Mesenchymal stem cell (in vitro differentiated cells and primary cell): ENCODE measurements at regions not wholly inside any gene's neighbourhood (a gene's known extent, or its start where the extent isn't known, plus 50 kb on each side); places are given as distances from the start of the nearest gene placed in this dataset.

ENCODE experiments used
- DNase-seq: peaks from one replicate; pipeline ENCODE4 v3.0.0-alpha.2; 2013
- H2AFZ ChIP-seq: one replicate; pipeline ENCODE4 v1.6.1; 2013; ENCODE audit warnings: low read depth, mild to moderate bottlenecking, control low read depth, inconsistent platforms, low read length, moderate library complexity
- H2AK5ac ChIP-seq: 2 replicates; pipeline ENCODE4 v1.6.1; 2013; ENCODE audit warnings: low read length, moderate library complexity, mild to moderate bottlenecking, inconsistent platforms; ENCODE audit not compliant: severe bottlenecking
- H2BK120ac ChIP-seq: one replicate; pipeline ENCODE4 v1.6.1; 2013; ENCODE audit warnings: low read depth, mild to moderate bottlenecking, inconsistent platforms, low read length, moderate library complexity
- H2BK12ac ChIP-seq, 2 experiments: one replicate each; pipeline ENCODE4 v1.6.1; 2013; ENCODE audit warnings: inconsistent platforms in 2 of 2, low read length in 2 of 2, mild to moderate bottlenecking in 2 of 2, moderate library complexity in 2 of 2, control low read depth in 1 of 2
- H2BK15ac ChIP-seq: one replicate; pipeline ENCODE4 v1.6.1; 2013; ENCODE audit warnings: mild to moderate bottlenecking, low read depth, inconsistent platforms; ENCODE audit not compliant: poor library complexity, severe bottlenecking
- H2BK5ac ChIP-seq: 2 replicates; pipeline ENCODE4 v1.6.1; 2013; ENCODE audit warnings: low read depth, mild to moderate bottlenecking, low read length, control low read depth, inconsistent platforms; ENCODE audit not compliant: poor library complexity, severe bottlenecking
- H3K14ac ChIP-seq, 2 experiments: one replicate each; pipeline ENCODE4 v1.6.1; 2013; ENCODE audit warnings: inconsistent platforms in 2 of 2, low read length in 2 of 2, control low read depth in 1 of 2, mild to moderate bottlenecking in 1 of 2, moderate library complexity in 1 of 2
- H3K18ac ChIP-seq, 2 experiments: one replicate each; pipeline ENCODE4 v1.6.1; 2013; ENCODE audit warnings: inconsistent platforms in 2 of 2, low read length in 2 of 2, control low read depth in 1 of 2, low read depth in 1 of 2, mild to moderate bottlenecking in 1 of 2
- H3K23ac ChIP-seq, 2 experiments: one replicate each; pipeline ENCODE4 v1.6.1; 2013; ENCODE audit warnings: inconsistent platforms in 2 of 2, low read length in 2 of 2, mild to moderate bottlenecking in 2 of 2, moderate library complexity in 2 of 2, control low read depth in 1 of 2
- H3K27ac ChIP-seq: 2 replicates; pipeline ENCODE4 v1.5.1; 2013; ENCODE audit warnings: mild to moderate bottlenecking, moderate library complexity, low read length, control low read depth, inconsistent platforms; ENCODE audit not compliant: poor library complexity, severe bottlenecking
- H3K27me3 ChIP-seq, 2 experiments: 2 replicates each; pipeline versions ENCODE4 v1.6.1 to v1.7.0; 2013; ENCODE audit warnings: low read length in 2 of 2, mild to moderate bottlenecking in 2 of 2, moderate library complexity in 2 of 2, control low read depth in 1 of 2, inconsistent platforms in 1 of 2; ENCODE audit not compliant: control insufficient read depth in 1 of 2, insufficient read depth in 1 of 2
- H3K36me3 ChIP-seq, 2 experiments: 2 replicates each; pipeline versions ENCODE4 v1.6.1 to v1.7.0; 2013; ENCODE audit warnings: low read length in 2 of 2, control low read depth in 1 of 2, inconsistent platforms in 1 of 2, low read depth in 1 of 2, mild to moderate bottlenecking in 1 of 2; ENCODE audit not compliant: insufficient read depth in 2 of 2, control insufficient read depth in 1 of 2
- H3K4ac ChIP-seq, 2 experiments: one replicate each; pipeline ENCODE4 v1.6.1; 2013; ENCODE audit warnings: inconsistent platforms in 2 of 2, low read length in 2 of 2, mild to moderate bottlenecking in 2 of 2, moderate library complexity in 2 of 2, control low read depth in 1 of 2, low read depth in 1 of 2
- H3K4me1 ChIP-seq: 2 replicates; pipeline ENCODE4 v1.6.1; 2013; ENCODE audit warnings: low read depth, low read length, control low read depth; ENCODE audit not compliant: control insufficient read depth, insufficient read depth
- H3K4me2 ChIP-seq: 2 replicates; pipeline ENCODE4 v1.6.1; 2013; ENCODE audit warnings: low read length, mild to moderate bottlenecking, inconsistent platforms; ENCODE audit not compliant: poor library complexity, severe bottlenecking
- H3K4me3 ChIP-seq, 2 experiments: 2 replicates each; pipeline versions ENCODE4 v1.5.1 to v1.7.0; 2013; ENCODE audit warnings: low read length in 2 of 2, mild to moderate bottlenecking in 2 of 2, control low read depth in 1 of 2, low read depth in 1 of 2; ENCODE audit not compliant: insufficient read depth in 1 of 2
- H3K79me1 ChIP-seq: replicated peaks from 2 replicates; pipeline ENCODE4 v1.6.1; 2013; ENCODE audit warnings: mild to moderate bottlenecking, control low read depth, low read length, inconsistent platforms; ENCODE audit not compliant: poor library complexity, severe bottlenecking
- H3K9ac ChIP-seq: 2 replicates; pipeline ENCODE4 v1.7.0; 2013; ENCODE audit warnings: mild to moderate bottlenecking, low read length, moderate library complexity
- H3K9me3 ChIP-seq: 2 replicates; pipeline ENCODE4 v1.7.0; 2013; ENCODE audit warnings: mild to moderate bottlenecking, low read length; ENCODE audit not compliant: control insufficient read depth
- H4K8ac ChIP-seq: one replicate; pipeline ENCODE4 v1.6.1; 2013; ENCODE audit warnings: inconsistent platforms, mild to moderate bottlenecking, low read length, moderate library complexity
- H4K91ac ChIP-seq: one replicate; pipeline ENCODE4 v1.6.1; 2013; ENCODE audit warnings: mild to moderate bottlenecking, low read length, inconsistent platforms
- WGBS: methylation state at CpG from one replicate; pipeline ENCODE4 v1.1.7; 2013; ENCODE audit warnings: mixed read lengths; 5-methylcytosine and 5-hydroxymethylcytosine counted together

- no peak overlapping the region for H3K4me2 ChIP-seq
- WGBS = 61% methylated on average over 2 of the region's 2 CpGs
- H2AK5ac ChIP-seq = no peak overlapping the region
- H2BK15ac ChIP-seq = no peak overlapping the region
- H3K4me1 ChIP-seq = no peaks in the 10 kb centered on the region
- no peak overlapping the region for H3K18ac ChIP-seq
- no peak overlapping the region for H4K91ac ChIP-seq
- no peak overlapping the region for H3K9ac ChIP-seq
- H2BK5ac ChIP-seq = no peak overlapping the region
- no peak overlapping the region for H3K4me3 ChIP-seq
- no peak overlapping the region for H2BK120ac ChIP-seq
- no peak overlapping the region for H4K8ac ChIP-seq
- no peaks in the 10 kb centered on the region for H3K9me3 ChIP-seq
- H3K27me3 ChIP-seq = peaks cover 0 to 17% of the 10 kb centered on the region in 2 experiments
- DNase-seq = no peak
- no peaks in the 10 kb centered on the region for H3K79me1 ChIP-seq
- no peaks in the 10 kb centered on the region for H3K36me3 ChIP-seq
- H3K23ac ChIP-seq = no peak overlapping the region
- no peak overlapping the region for H3K14ac ChIP-seq
- H2BK12ac ChIP-seq = no peak overlapping the region
- H2AFZ ChIP-seq = no peak overlapping the region
- H3K27ac ChIP-seq = no peak overlapping the region
- H3K4ac ChIP-seq = no peak overlapping the region
These were observed 74.6 kb upstream of the ADPGK start for GRCh38 chr15:72858205-72858604.

GRCh38 chr15:72857331-72858063, 73.9 kb upstream of the ADPGK start:
- Histone ChIP-seq H2AK5ac (no peak overlapping the region), H3K4me2 (no peak overlapping the region), H2BK15ac (no peak overlapping the region), H2BK12ac (no peak overlapping the region), H3K18ac (no peak overlapping the region), H3K9ac (no peak overlapping the region), H3K9me3 (no peaks in the 10 kb centered on the region), H3K4me1 (no peaks in the 10 kb centered on the region), H2AFZ (no peak overlapping the region), H3K4me3 (no peak overlapping the region), H3K4ac (no peak overlapping the region), H3K79me1 (no peaks in the 10 kb centered on the region), H4K8ac (no peak overlapping the region), H2BK5ac (no peak overlapping the region), H3K27me3 (peaks cover 0 to 20% of the 10 kb centered on the region in 2 experiments), H2BK120ac (no peak overlapping the region), H3K23ac (no peak overlapping the region), H3K27ac (no peak overlapping the region), H3K36me3 (no peaks in the 10 kb centered on the region), H3K14ac (no peak overlapping the region), H4K91ac (no peak overlapping the region)
- WGBS = 78% methylated on average over 8 of the region's 9 CpGs
- no peak for DNase-seq

GRCh38 chr15:72856549-72857040, 73.0 kb upstream of the ADPGK start:
- H2BK15ac ChIP-seq = no peak overlapping the region
- DNase-seq = no peak
- H3K4ac ChIP-seq = no peak overlapping the region
- no peak overlapping the region for H3K9ac ChIP-seq
- no peaks in the 10 kb centered on the region for H3K4me1 ChIP-seq
- no peaks in the 10 kb centered on the region for H3K36me3 ChIP-seq
- no peak overlapping the region for H3K23ac ChIP-seq
- WGBS = 85% methylated on average over 5 of the region's 5 CpGs
- H2AFZ ChIP-seq = no peak overlapping the region
- no peaks in the 10 kb centered on the region for H3K79me1 ChIP-seq
- no peak overlapping the region for H4K91ac ChIP-seq
- H3K14ac ChIP-seq = no peak overlapping the region
- H3K4me3 ChIP-seq = no peak overlapping the region
- H4K8ac ChIP-seq = no peak overlapping the region
- H3K4me2 ChIP-seq = no peak overlapping the region
- no peaks in the 10 kb centered on the region for H3K9me3 ChIP-seq
- no peak overlapping the region for H3K27ac ChIP-seq
- H2BK120ac ChIP-seq = no peak overlapping the region
- H2BK12ac ChIP-seq = no peak overlapping the region
- H2AK5ac ChIP-seq = no peak overlapping the region
- H3K18ac ChIP-seq = no peak overlapping the region
- peaks cover 0 to 25% of the 10 kb centered on the region in 2 experiments for H3K27me3 ChIP-seq
- no peak overlapping the region for H2BK5ac ChIP-seq

- Histone ChIP-seq H2BK12ac (no peak overlapping the region), H3K36me3 (no peaks in the 10 kb centered on the region), H4K8ac (no peak overlapping the region), H2AK5ac (no peak overlapping the region), H3K27me3 (peaks cover 0 to 33% of the 10 kb centered on the region in 2 experiments), H2BK5ac (no peak overlapping the region), H3K9me3 (no peaks in the 10 kb centered on the region), H3K27ac (no peak overlapping the region), H3K4ac (no peak overlapping the region), H3K4me3 (no peak overlapping the region), H3K23ac (no peak overlapping the region), H2BK120ac (no peak overlapping the region), H3K9ac (no peak overlapping the region), H4K91ac (no peak overlapping the region), H3K79me1 (no peaks in the 10 kb centered on the region), H2BK15ac (no peak overlapping the region), H3K4me2 (no peak overlapping the region), H3K14ac (no peak overlapping the region), H3K4me1 (no peaks in the 10 kb centered on the region), H3K18ac (no peak overlapping the region), H2AFZ (no peak overlapping the region)
- no peak for DNase-seq
- WGBS = 76% methylated on average over 3 of the region's 3 CpGs
These were observed 72.2 kb upstream of the ADPGK start for GRCh38 chr15:72855791-72856190.
